ENCODE measurements at regions not wholly inside any gene's neighbourhood (a gene's known extent, or its start where the extent isn't known, plus 50 kb on each side); places are given as distances from the start of the nearest gene placed in this dataset.

DNA sequence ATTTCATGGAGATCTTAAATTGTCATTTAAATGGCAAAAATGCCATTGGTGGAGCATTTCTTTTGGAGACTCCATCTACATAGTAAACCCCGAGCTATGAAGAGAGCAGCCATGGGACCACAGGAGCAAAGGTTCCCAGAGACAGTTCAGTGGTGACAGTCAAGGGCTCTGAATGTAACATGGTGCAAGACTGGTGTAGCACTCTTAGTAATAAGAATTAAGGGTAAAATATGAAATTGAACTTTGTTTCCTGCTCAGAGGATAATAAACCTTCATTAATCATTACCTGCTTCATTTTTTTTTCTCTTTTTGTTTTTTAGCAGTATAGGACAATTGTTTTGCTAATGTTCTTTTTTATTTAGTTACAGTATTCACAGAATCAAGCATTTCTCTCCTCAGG lies 717.5 kb upstream of the POM121L12 start:
- no peaks in the 10 kb centered on the region for H3K36me3 ChIP-seq
- no peak overlapping the region for H3K4me3 ChIP-seq (replicated peaks in 1 of 3)
- TF ChIP-seq CTCF (IDR thresholded peaks at IDR 0.05) = no peak
- no peak for TF ChIP-seq POLR2A (IDR thresholded peaks at IDR 0.05)
- DNase-seq = no peak
- WGBS, 2 donors = 92 to 97% methylated on average over 1 of the region's 1 CpG
- no peaks in the 10 kb centered on the region for H3K9me3 ChIP-seq
- H3K27ac ChIP-seq = no peak overlapping the region
- H3K4me1 ChIP-seq = no peaks in the 10 kb centered on the region
- intact Hi-C loops (cut with DNase I) = no loop called here
- H3K27me3 ChIP-seq = no peaks in the 10 kb centered on the region

DNA sequence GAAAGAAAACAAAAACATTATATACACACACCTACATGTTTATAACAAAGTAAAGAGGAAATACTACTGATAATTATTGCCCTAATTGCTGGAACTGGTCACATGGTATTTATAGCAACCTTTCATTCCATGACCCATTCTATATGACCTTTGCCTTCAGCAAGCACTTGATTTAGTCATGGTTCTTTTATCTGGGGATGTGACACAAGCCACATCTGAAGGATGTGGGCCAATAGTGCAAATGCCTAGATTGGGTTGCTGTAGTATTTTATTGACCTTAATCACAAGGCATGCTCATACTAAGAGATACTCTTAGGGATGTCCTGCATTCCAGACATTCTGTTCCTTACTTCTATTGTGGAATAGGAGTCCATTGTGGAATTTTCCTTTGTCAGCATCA lies 723.5 kb upstream of the POM121L12 start:
- Histone ChIP-seq H3K4me3 (replicated peaks in 1 of 3) (no peak overlapping the region), H3K4me1 (no peaks in the 10 kb centered on the region), H3K27me3 (no peaks in the 10 kb centered on the region), H3K27ac (no peak overlapping the region), H3K9me3 (no peaks in the 10 kb centered on the region), H3K36me3 (no peaks in the 10 kb centered on the region)
- DNase-seq = no peak
- intact Hi-C loops (cut with DNase I) = no loop called here
- no peak for TF ChIP-seq POLR2A (IDR thresholded peaks at IDR 0.05)
- no peak for TF ChIP-seq CTCF (IDR thresholded peaks at IDR 0.05)

DNA sequence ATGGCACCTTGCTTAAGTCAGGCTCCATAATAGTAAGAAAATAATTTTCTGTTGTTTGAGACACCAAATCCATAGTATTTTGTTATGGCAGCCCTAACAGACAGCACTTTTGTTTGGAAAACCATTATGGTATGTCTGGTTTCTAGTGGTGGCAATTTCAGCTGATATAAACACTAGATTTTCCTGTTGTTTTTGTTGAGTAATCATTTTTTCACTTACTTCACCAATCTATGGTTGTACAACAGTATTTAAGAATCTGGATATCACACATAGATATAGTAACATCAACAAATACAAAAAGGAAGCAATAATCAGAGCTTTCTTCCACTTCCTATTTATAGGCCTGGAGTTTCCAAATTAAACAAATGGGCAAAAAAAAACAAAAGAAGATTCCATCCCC lies 725.8 kb upstream of the POM121L12 start:
- intact Hi-C loops (cut with DNase I) = no loop called here
- H3K36me3 ChIP-seq = no peaks in the 10 kb centered on the region
- no peaks in the 10 kb centered on the region for H3K4me1 ChIP-seq
- no peak overlapping the region for H3K4me3 ChIP-seq (replicated peaks in 1 of 3)
- H3K27ac ChIP-seq = no peak overlapping the region
- H3K9me3 ChIP-seq = no peaks in the 10 kb centered on the region
- no peaks in the 10 kb centered on the region for H3K27me3 ChIP-seq
- DNase-seq = no peak
- no peak for TF ChIP-seq POLR2A (IDR thresholded peaks at IDR 0.05)
- no peak for TF ChIP-seq CTCF (IDR thresholded peaks at IDR 0.05)

- WGBS, 2 donors = 94 to 96% methylated on average over 14 to 24 of the region's 31 CpGs
- intact Hi-C loops (cut with DNase I) = no loop called here
Observed at GRCh38 chr7:52302765-52303520, 732.5 kb upstream of the POM121L12 start.

More at GRCh38 chr7:52302765-52303520, 732.5 kb upstream of the POM121L12 start:
- Histone ChIP-seq H3K27me3 (no peaks in the 10 kb centered on the region), H3K9me3 (no peaks in the 10 kb centered on the region), H3K4me1 (no peaks in the 10 kb centered on the region), H3K4me3 (replicated peaks in 1 of 3) (no peak overlapping the region), H3K36me3 (no peaks in the 10 kb centered on the region), H3K27ac (no peak overlapping the region)
- no peak for DNase-seq
- TF ChIP-seq POLR2A (IDR thresholded peaks at IDR 0.05) (no peak), CTCF (IDR thresholded peaks at IDR 0.05) (no peak)

Measured in thyroid gland (tissue), 4 donors.